ENCODE measurements at regions not wholly inside any gene's neighbourhood (a gene's known extent, or its start where the extent isn't known, plus 50 kb on each side); places are given as distances from the start of the nearest gene placed in this dataset.

- DNase-seq (ENCODE audit: low read depth in 2 of 2), result no peak
Observed at GRCh38 chr2:239462191-239462515, 61.3 kb upstream of the HDAC4 start.

DNA sequence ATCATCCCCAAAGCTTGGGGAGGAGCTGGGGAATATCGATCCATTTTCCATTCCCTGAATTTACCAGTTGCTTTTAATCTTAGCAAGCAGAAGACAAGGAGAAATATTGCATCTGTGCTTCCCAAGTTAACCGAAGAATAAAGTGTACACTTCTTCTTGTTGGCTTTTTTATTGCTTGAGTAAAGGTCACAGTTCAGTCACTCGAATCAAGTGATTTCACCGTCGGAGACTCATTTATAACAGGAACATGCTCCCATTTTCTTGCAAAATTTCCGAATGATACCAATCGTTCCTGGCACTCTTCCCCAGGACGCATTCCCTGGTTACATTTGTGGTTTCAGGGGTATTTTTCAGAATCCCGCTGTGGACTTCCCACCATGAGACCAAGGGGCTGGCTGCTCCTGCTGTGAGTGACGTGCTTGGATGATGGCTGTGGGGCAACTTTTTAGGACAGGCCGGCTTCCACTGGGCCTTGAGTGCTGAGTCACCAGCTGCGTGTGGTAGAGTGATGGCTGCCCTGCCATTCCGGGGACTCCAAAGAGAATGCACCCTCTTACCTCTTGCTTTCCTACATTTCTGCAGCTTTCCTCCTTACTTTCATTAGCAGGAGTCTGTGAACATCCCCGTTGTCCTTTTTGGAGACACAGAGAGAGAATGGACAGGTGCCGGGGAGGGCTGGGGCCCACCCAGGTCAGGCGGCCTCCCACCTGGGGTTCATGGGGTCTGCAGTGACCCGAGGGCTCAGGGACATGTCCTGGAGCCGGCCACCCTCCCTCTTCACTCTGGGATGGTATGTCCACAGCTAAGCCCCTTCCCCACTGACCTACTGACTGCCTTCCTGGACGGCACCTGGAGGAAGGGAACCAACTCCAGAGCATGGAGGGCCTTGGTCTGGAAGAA lies 60.7 kb upstream of the HDAC4 start:
- DNase-seq (ENCODE audit: low read depth in 2 of 2), result no peak

DNA sequence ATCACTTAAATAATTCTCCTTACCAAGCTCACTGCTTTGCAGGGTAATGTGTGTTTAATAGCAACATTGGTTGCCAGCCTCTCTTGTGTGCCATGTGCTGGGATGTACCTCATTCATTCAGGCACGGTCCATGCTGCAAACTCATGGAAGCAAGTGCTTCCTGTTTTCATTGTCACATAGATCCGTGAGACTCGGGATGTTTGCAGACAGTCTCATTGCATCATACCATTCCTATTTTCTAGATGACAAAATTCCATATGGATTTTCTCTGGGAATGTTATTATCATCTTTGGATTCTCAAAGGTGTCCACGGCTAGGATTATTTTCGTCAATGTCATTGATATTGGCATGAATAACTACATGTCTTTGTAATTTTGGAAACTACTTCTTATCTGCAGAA lies 60.0 kb upstream of the HDAC4 start:
- no peak for DNase-seq (ENCODE audit: low read depth in 2 of 2)

- no peak for DNase-seq (ENCODE audit: low read depth in 2 of 2)
Observed at GRCh38 chr2:239459606-239460005, 58.8 kb upstream of the HDAC4 start.

GRCh38 chr2:239459056-239459455 lies 58.2 kb upstream of the HDAC4 start:
- no peak for DNase-seq (ENCODE audit: low read depth in 2 of 2)

GRCh38 chr2:239457586-239458445 lies 57.0 kb upstream of the HDAC4 start:
- no peak for DNase-seq (ENCODE audit: low read depth in 2 of 2)

- DNase-seq (ENCODE audit: low read depth in 2 of 2), result no peak
Observed at GRCh38 chr2:239456940-239457339, 56.1 kb upstream of the HDAC4 start.

GRCh38 chr2:239455436-239456203 lies 54.8 kb upstream of the HDAC4 start:
- no peak for DNase-seq (ENCODE audit: low read depth in 2 of 2)

DNA sequence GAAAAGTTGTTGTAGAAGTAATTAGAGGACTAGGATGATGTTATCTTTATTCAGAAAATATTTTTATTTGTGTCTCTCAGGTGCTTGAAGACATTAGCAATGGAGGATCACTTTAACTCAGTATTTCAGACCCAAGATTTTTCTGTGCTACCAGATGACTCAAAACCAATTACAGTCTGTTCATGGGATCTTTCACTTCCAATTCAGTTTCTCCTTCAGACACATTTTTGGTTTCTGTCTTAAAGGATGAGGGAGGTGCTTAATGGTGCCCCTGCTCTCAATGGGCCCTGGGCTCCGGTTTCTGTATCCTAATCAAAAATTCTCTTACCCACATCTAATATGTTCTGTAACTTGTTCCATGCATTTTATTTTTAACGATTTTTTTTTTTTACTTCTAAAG lies 53.7 kb upstream of the HDAC4 start:
- no peak for DNase-seq (ENCODE audit: low read depth in 2 of 2)
